Colonic mucosa (tissue), 4 donors: ENCODE measurements at regions not wholly inside any gene's neighbourhood (a gene's known extent, or its start where the extent isn't known, plus 50 kb on each side); places are given as distances from the start of the nearest gene placed in this dataset.

ENCODE experiments used
- DNase-seq: peaks from one replicate; pipeline ENCODE4 v3.0.0-alpha.2; 2020
- H3K27ac ChIP-seq: fragments of 200-600 bp; one replicate; pipeline ENCODE4 v1.8.0; 2021
- H3K27me3 ChIP-seq: fragments of 200-600 bp; one replicate; pipeline ENCODE4 v1.8.0; 2021
- H3K36me3 ChIP-seq: fragments of 200-600 bp; one replicate; pipeline ENCODE4 v1.8.0; 2021
- H3K4me1 ChIP-seq: fragments of 200-600 bp; one replicate; pipeline ENCODE4 v1.8.0; 2021; ENCODE audit warnings: mild to moderate bottlenecking
- H3K4me3 ChIP-seq: fragments of 200-600 bp; one replicate; pipeline ENCODE4 v1.8.0; 2021
- H3K9ac ChIP-seq, 2 donors: one replicate each; pipeline ENCODE4 v1.7.0; 2013; ENCODE audit warnings: control low read depth in 2 of 2, low read depth in 2 of 2, low read length in 2 of 2
- H3K9me3 ChIP-seq: fragments of 200-600 bp; one replicate; pipeline ENCODE4 v1.8.0; 2021
- intact Hi-C: fragments of 100-400 bp; cut with DNase I; formaldehyde crosslinking; loops from one replicate; pipeline ENCODE4 v1.14.1; 2022
- TF ChIP-seq, protein P1 (sequence below): fragments of 200-600 bp; IDR thresholded peaks from one replicate; pipeline ENCODE4 v1.8.0; 2022; ENCODE audit warnings: antibody characterized with exemption, mild to moderate bottlenecking
- donor health status: healthy.
- donor health status: DM: no; HTN: no; CAD: no.
- donor health status: DM: no; HTN: no; CAD: no.

- Histone ChIP-seq H3K27me3 (no peaks in the 10 kb centered on the region), H3K36me3 (no peaks in the 10 kb centered on the region), H3K9me3 (no peaks in the 10 kb centered on the region), H3K9ac (no peak overlapping the region), H3K4me1 (no peaks in the 10 kb centered on the region), H3K4me3 (no peak overlapping the region), H3K27ac (no peak overlapping the region)
- no peak for DNase-seq
- intact Hi-C loops = no loop called here
- TF ChIP-seq, protein P1, sequence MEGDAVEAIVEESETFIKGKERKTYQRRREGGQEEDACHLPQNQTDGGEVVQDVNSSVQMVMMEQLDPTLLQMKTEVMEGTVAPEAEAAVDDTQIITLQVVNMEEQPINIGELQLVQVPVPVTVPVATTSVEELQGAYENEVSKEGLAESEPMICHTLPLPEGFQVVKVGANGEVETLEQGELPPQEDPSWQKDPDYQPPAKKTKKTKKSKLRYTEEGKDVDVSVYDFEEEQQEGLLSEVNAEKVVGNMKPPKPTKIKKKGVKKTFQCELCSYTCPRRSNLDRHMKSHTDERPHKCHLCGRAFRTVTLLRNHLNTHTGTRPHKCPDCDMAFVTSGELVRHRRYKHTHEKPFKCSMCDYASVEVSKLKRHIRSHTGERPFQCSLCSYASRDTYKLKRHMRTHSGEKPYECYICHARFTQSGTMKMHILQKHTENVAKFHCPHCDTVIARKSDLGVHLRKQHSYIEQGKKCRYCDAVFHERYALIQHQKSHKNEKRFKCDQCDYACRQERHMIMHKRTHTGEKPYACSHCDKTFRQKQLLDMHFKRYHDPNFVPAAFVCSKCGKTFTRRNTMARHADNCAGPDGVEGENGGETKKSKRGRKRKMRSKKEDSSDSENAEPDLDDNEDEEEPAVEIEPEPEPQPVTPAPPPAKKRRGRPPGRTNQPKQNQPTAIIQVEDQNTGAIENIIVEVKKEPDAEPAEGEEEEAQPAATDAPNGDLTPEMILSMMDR = no peak
Observed at GRCh38 chr7:12939694-12940093, 252.3 kb downstream of the ARL4A start.

DNA sequence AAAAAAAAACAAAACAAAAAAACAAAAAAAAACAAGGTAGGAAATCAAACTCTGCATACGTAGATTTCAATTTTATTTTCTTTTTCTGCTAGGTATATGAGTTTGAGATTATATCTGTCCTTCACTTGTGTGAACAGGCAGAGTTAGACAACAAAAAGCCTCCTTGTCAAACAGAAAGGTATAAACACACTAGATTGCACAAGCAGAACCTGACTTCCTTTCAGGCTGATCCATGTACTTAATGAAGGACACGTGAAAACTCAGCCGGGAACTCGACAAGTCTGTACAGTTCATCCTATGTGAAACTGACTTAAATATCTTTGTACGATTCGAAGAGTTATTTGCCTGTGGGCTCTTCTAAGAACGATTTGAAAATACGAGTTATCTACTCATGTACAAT lies 254.1 kb downstream of the ARL4A start:
- Histone ChIP-seq H3K9ac (no peak overlapping the region), H3K27ac (no peak overlapping the region)

GRCh38 chr7:12942609-12943008 lies 255.2 kb downstream of the ARL4A start:
- intact Hi-C loops = no loop called here
- H3K27me3 ChIP-seq = no peaks in the 10 kb centered on the region
- peak; percentile 44 for DNase-seq
- no peak overlapping the region for H3K9ac ChIP-seq
- no peaks in the 10 kb centered on the region for H3K36me3 ChIP-seq
- no peaks in the 10 kb centered on the region for H3K9me3 ChIP-seq
- H3K4me1 ChIP-seq = no peaks in the 10 kb centered on the region
- H3K27ac ChIP-seq = no peak overlapping the region
- TF ChIP-seq, protein P1 = no peak
- H3K4me3 ChIP-seq = no peak overlapping the region

More for the DNA sequence above, 254.1 kb downstream of the ARL4A start:
- intact Hi-C loops = no loop called here
- Histone ChIP-seq H3K4me1 (no peaks in the 10 kb centered on the region), H3K36me3 (no peaks in the 10 kb centered on the region), H3K9me3 (no peaks in the 10 kb centered on the region), H3K4me3 (no peak overlapping the region), H3K27me3 (no peaks in the 10 kb centered on the region)
- TF ChIP-seq, protein P1 = no peak
- no peak for DNase-seq

DNA sequence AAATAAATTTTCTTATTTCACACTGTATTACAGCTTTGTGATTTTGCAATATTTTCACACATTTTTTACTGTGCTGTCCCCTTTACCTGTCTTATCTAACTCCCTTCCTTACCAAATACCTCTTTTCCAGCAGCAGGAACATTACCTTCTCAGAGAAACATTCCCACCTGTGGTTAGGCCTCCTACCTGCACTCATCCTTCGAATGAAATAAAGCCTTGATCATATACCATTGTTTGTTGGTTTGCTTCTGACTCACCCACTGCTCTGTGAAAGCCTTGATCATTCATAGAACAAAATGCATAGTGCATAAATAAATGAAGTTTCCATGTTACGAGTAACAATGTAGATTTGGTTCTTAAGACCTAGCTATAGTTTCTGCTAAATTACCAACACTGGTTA lies 256.3 kb downstream of the ARL4A start:
- TF ChIP-seq, protein P1 = no peak
- no peaks in the 10 kb centered on the region for H3K27me3 ChIP-seq
- intact Hi-C loops = no loop called here
- no peak for DNase-seq
- no peaks in the 10 kb centered on the region for H3K36me3 ChIP-seq
- H3K27ac ChIP-seq = no peak overlapping the region
- H3K9ac ChIP-seq = no peak overlapping the region
- no peaks in the 10 kb centered on the region for H3K4me1 ChIP-seq
- no peaks in the 10 kb centered on the region for H3K9me3 ChIP-seq
- H3K4me3 ChIP-seq = no peak overlapping the region

- intact Hi-C loops = no loop called here
- H3K36me3 ChIP-seq = no peaks in the 10 kb centered on the region
- H3K9ac ChIP-seq = no peak overlapping the region
- DNase-seq = no peak
- no peak overlapping the region for H3K4me3 ChIP-seq
- no peak overlapping the region for H3K27ac ChIP-seq
- H3K27me3 ChIP-seq = no peaks in the 10 kb centered on the region
- H3K4me1 ChIP-seq = no peaks in the 10 kb centered on the region
- TF ChIP-seq, protein P1 = no peak
- no peaks in the 10 kb centered on the region for H3K9me3 ChIP-seq
Observed at GRCh38 chr7:12945901-12946300, 258.5 kb downstream of the ARL4A start.

DNA sequence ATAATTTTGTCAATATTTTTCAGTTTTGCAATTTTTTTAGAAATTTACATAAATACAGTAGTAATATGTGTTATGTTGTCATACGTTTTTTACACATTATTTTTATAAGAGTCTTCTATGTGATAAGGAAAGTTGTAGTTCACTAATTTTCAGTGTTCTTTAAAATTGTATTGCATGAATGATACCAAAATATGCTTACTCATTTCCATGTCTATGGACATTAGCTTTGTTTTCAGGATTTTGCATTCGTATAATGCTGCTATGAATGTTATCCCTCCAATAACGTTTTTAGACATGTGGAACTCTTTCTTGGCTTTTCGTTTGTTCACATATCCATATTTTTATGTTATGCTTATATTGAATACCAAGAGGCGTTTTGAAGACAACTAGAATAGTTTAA lies 260.0 kb downstream of the ARL4A start:
- Histone ChIP-seq H3K4me3 (no peak overlapping the region), H3K9me3 (no peaks in the 10 kb centered on the region), H3K36me3 (no peaks in the 10 kb centered on the region), H3K9ac (no peak overlapping the region), H3K4me1 (no peaks in the 10 kb centered on the region), H3K27ac (no peak overlapping the region), H3K27me3 (no peaks in the 10 kb centered on the region)
- intact Hi-C loops = no loop called here
- DNase-seq = no peak
- TF ChIP-seq, protein P1 = no peak
